ENCODE measurements at regions not wholly inside any gene's neighbourhood (a gene's known extent, or its start where the extent isn't known, plus 50 kb on each side); places are given as distances from the start of the nearest gene placed in this dataset.

DNA sequence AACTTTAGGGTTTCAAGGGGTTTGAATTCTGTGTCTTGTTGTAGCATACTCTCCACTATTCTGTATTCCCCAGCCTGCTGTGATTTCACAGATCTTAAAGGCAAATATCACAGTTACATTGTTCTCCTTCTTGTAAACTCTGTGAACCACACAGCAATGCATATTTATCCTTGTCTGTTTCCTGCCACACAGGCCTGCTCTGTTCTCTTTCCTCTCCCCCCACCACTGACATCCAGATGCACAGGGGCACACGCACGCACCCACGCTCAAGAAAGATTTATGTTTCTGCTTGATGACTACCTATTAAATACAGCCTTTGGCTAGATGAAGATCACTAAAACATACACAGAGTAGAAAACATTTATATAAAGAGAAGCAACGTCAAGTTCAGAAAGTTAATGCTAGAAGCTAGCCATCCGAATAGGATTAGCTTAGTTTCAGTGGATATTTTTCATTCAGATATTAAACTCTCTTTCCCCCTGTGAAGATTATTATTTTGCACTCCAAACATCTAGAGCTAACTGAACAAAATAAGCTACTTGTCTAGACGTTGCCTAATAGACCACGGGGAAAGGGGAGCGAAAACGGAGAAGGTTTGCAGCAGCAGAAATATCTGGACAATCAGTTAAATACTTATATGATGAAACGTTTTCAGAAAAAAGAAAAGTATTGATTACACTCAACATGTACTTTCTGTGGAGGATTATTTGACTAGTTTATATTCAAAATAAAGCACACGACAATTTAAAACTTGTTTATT, 193.1 kb upstream of the SEMA3C start:
- no peaks in the 10 kb centered on the region for H3K9me3 ChIP-seq (replicated peaks in 1 of 11)
- no peaks in the 10 kb centered on the region for H3K4me1 ChIP-seq
- no peak overlapping the region for H3K27ac ChIP-seq
- no peak overlapping the region for H3K4me3 ChIP-seq
- H3K4me2 ChIP-seq = no peak overlapping the region
- no peaks in the 10 kb centered on the region for H4K20me1 ChIP-seq
- TF ChIP-seq Cebpa-rat (IDR thresholded peaks at IDR 0.05) = no peak
- no peak overlapping the region for H3K9ac ChIP-seq
- no peaks in the 10 kb centered on the region for H3K36me3 ChIP-seq
- no peaks in the 10 kb centered on the region for H3K27me3 ChIP-seq

DNA sequence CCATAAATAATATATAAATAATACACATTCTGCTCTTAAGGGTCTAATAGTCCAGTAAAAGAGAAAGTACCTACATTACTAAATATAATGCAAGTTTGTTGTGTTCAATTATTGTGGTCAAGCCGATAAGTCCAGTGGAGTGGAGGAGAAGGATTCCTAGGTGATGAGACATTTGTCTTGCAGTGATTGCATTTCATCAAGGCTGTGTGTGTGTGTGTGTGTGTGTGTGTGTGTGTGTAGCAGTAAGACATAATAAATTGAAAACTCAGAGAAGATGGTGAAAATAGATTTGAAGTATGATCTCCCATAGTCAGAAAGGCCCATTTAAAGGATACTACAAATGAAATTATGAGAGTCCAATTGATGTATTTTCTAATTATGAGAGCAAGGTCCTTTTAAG, 192.5 kb upstream of the SEMA3C start:
- no peak overlapping the region for H3K27ac ChIP-seq

DNA sequence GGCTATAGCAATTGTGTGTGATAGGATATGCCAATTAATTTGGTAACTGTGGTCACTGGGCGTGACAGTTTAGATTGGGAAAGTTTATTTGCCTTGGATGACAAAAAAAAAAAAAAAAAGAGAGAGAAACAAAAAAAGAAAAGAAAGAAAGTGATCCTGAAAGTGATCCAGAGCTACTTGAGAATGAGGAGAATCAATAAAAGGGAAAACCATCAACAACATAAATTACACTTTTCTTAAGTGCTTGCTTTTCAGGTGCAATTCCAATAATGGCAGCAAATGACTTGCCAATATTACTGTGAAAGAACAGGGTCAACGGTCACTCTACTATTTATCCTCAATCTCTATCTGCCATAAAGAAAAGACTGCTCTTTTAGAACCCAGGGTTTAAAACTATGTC, 191.8 kb upstream of the SEMA3C start:
- Histone ChIP-seq H3K4me2 (no peak overlapping the region), H4K20me1 (no peaks in the 10 kb centered on the region), H3K9me3 (replicated peaks in 1 of 11) (no peaks in the 10 kb centered on the region), H3K9ac (no peak overlapping the region), H3K4me3 (no peak overlapping the region), H3K36me3 (no peaks in the 10 kb centered on the region), H3K27ac (no peak overlapping the region), H3K27me3 (no peaks in the 10 kb centered on the region), H3K4me1 (no peaks in the 10 kb centered on the region)
- no peak for TF ChIP-seq Cebpa-rat (IDR thresholded peaks at IDR 0.05)

More for the DNA sequence above, 192.5 kb upstream of the SEMA3C start:
- TF ChIP-seq Cebpa-rat (IDR thresholded peaks at IDR 0.05) = no peak
- Histone ChIP-seq H3K36me3 (no peaks in the 10 kb centered on the region), H3K27me3 (no peaks in the 10 kb centered on the region), H4K20me1 (no peaks in the 10 kb centered on the region), H3K4me3 (no peak overlapping the region), H3K4me2 (no peak overlapping the region), H3K4me1 (no peaks in the 10 kb centered on the region), H3K9me3 (replicated peaks in 1 of 11) (no peaks in the 10 kb centered on the region), H3K9ac (no peak overlapping the region)

DNA sequence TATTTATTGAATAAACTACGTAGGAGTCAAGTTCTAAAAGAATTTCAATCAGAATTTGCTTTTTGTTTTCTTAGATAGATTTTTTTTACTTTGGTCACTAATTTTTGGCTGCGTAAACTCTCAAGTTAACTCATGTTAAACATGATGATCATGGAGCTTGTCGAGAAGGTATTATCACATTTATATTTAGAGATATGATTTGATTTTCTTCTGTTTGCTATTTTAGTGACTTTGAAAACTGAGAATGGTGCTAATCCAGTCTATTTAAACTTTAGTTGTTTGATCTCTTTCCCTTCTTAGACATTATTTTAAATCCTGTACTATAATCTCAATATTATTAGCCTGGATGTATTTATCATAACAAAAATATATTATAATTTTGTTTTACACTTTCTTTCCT, 179.4 kb upstream of the SEMA3C start:
- Histone ChIP-seq H3K4me2 (no peak overlapping the region), H3K27me3 (no peaks in the 10 kb centered on the region), H3K36me3 (no peaks in the 10 kb centered on the region), H3K4me1 (no peaks in the 10 kb centered on the region), H3K9me3 (replicated peaks in 1 of 11) (no peaks in the 10 kb centered on the region), H3K4me3 (no peak overlapping the region), H3K27ac (no peak overlapping the region), H3K9ac (no peak overlapping the region), H4K20me1 (no peaks in the 10 kb centered on the region)
- TF ChIP-seq Cebpa-rat (IDR thresholded peaks at IDR 0.05) = no peak

DNA sequence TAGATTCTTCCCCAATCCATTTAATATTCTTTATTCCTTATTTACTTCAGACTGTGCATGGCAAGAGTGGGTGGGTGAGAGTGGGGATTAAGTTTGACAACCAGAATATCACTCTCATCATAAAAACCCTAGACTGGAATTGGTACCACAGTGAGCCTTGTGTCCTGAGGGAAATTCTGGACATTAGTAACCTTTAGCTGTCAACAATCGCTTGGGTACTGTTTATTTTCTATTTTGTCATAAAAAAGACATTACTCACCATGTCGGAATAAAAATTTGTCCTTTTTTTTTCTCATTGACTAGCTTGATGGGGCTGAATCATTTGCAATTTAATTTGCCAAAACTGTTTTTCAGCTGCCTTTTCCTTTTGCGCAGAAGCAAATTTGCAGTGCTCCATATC, 176.1 kb upstream of the SEMA3C start:
- no peak overlapping the region for H3K9ac ChIP-seq
- no peaks in the 10 kb centered on the region for H3K9me3 ChIP-seq (replicated peaks in 1 of 11)
- no peak overlapping the region for H3K27ac ChIP-seq
- TF ChIP-seq Cebpa-rat (IDR thresholded peaks at IDR 0.05) = no peak
- no peak overlapping the region for H3K4me3 ChIP-seq
- H3K4me1 ChIP-seq = no peaks in the 10 kb centered on the region
- H3K36me3 ChIP-seq = no peaks in the 10 kb centered on the region
- no peaks in the 10 kb centered on the region for H3K27me3 ChIP-seq
- no peak overlapping the region for H3K4me2 ChIP-seq
- no peaks in the 10 kb centered on the region for H4K20me1 ChIP-seq

DNA sequence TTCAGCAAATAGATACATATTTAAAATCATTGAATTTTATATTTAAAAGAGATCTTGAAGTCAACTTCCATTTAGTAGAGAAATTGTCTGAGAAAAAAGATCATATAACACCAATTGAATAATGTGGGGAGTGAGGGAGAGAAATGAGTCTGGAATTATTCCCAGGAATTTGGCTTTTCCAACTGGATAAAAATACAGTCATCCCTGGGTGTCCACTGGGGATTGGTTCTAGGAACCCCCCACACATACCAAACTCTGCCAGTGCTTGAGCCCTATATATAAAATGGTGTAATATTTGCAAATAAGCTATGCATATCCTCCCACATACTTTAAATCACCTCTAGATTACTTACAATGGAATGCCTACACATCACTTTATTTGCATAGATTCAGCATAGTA, 162.8 kb upstream of the SEMA3C start:
- Histone ChIP-seq H3K27ac (no peak overlapping the region), H4K20me1 (no peaks in the 10 kb centered on the region), H3K9me3 (replicated peaks in 1 of 11) (peaks cover 0 to 8% (median 0%) of the 10 kb centered on the region in 11 experiments; a peak in 2 of 22 replicates), H3K4me3 (no peak overlapping the region), H3K4me1 (no peaks in the 10 kb centered on the region), H3K9ac (no peak overlapping the region), H3K36me3 (no peaks in the 10 kb centered on the region), H3K27me3 (no peaks in the 10 kb centered on the region), H3K4me2 (no peak overlapping the region)
- no peak for TF ChIP-seq Cebpa-rat (IDR thresholded peaks at IDR 0.05)

DNA sequence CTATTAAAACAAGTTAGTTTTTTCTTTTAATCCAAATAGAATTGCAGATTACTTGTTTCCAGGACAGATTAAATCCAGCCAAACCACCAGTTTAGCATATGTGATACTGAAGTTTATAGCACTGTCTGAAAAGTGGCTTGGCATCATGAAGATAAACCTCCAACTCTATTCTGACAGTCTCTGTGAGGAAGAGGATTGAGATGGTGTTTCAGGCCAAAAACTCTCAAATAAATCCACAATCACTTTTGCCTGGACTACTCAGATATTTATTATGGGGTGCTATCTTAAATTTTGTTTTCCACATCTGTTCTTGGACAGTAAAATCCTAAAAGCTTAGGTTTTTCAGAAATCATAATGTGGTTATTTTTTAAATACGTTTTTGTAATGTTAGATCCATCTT, 161.7 kb upstream of the SEMA3C start:
- H3K27me3 ChIP-seq = no peaks in the 10 kb centered on the region

DNA sequence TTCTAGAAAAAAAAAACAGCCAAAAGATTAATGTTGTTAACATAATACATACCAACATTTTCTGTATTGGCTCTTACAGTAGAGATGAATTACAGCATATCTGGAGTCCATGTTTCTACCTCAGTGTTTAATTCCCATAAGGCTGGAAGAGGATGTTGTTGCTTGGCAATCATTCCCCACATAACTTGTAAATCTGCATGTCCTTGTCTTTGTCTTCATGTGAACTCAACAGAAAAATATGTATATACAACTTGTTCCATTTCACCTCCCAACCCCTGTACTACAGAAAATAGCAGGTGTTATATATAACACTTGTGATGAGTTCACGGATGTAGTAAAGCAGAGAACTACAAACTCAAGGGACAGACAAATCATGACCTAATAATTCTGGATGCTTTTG, 160.9 kb upstream of the SEMA3C start:
- Histone ChIP-seq H3K9me3 (replicated peaks in 1 of 11) (peaks cover 0 to 6% (median 0%) of the 10 kb centered on the region in 11 experiments; a peak in 1 of 22 replicates), H3K9ac (no peak overlapping the region), H3K36me3 (no peaks in the 10 kb centered on the region), H3K27me3 (no peaks in the 10 kb centered on the region), H3K4me1 (no peaks in the 10 kb centered on the region), H3K4me2 (no peak overlapping the region), H4K20me1 (no peaks in the 10 kb centered on the region), H3K27ac (no peak overlapping the region), H3K4me3 (no peak overlapping the region)
- TF ChIP-seq Cebpa-rat (IDR thresholded peaks at IDR 0.05) = no peak

More for the DNA sequence above, 161.7 kb upstream of the SEMA3C start:
- Histone ChIP-seq H3K27ac (no peak overlapping the region), H3K9ac (no peak overlapping the region), H3K36me3 (no peaks in the 10 kb centered on the region), H3K9me3 (replicated peaks in 1 of 11) (peaks cover 0 to 6% (median 0%) of the 10 kb centered on the region in 11 experiments; a peak in 1 of 22 replicates), H3K4me1 (no peaks in the 10 kb centered on the region), H3K4me3 (no peak overlapping the region), H3K4me2 (no peak overlapping the region), H4K20me1 (no peaks in the 10 kb centered on the region)
- TF ChIP-seq Cebpa-rat (IDR thresholded peaks at IDR 0.05) = no peak

DNA sequence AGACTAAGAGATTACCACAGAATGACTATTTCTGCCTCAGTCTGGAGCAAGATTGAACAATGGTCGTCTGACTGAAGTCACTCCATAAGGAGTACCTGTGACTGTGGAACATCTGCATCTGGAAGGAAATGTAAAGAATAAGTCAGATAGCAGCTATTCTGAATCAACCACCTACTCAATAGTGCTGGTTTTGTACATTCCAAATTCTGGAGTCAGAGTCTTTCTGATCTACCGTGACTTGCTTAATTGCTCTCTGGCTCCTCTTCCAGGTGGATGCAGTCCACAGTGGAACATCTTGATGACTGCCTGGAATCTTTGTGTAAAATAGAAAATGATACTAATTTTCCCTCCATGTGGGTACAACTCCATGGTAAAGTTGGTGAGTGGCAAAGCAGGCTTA, 156.3 kb upstream of the SEMA3C start:
- H3K9ac ChIP-seq = no peak overlapping the region
- no peaks in the 10 kb centered on the region for H3K36me3 ChIP-seq
- H3K4me3 ChIP-seq = no peak overlapping the region
- H3K9me3 ChIP-seq (replicated peaks in 1 of 11) = peaks cover 17 to 35% (median 23%) of the 10 kb centered on the region in 11 experiments
- H3K27me3 ChIP-seq = no peaks in the 10 kb centered on the region
- no peak overlapping the region for H3K4me2 ChIP-seq
- TF ChIP-seq Cebpa-rat (IDR thresholded peaks at IDR 0.05) = no peak
- no peak overlapping the region for H3K27ac ChIP-seq
- H3K4me1 ChIP-seq = no peaks in the 10 kb centered on the region
- H4K20me1 ChIP-seq = no peaks in the 10 kb centered on the region

DNA sequence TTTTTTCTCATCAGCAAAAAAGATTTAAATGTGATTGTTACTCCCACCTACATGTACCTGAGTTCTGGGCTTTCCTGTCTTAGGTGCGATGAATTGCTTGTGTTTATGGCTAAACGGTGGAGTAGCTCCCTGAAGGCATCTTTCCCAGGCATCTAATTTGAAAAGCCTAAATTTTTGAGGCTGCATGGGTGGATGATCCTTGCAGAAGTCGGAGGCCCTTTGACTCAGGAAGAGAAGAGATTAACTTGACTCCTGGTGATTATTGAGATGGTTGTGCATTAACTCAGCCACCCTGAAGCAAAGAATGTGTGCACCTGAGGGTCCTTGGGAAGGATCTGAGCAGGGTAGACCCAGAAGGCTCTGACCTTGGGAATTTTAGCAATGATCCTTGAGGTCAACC, 155.6 kb upstream of the SEMA3C start:
- H3K9me3 ChIP-seq (replicated peaks in 1 of 11) = peaks cover 18 to 42% (median 28%) of the 10 kb centered on the region in 11 experiments
- H3K4me3 ChIP-seq = no peak overlapping the region
- H3K27me3 ChIP-seq = no peaks in the 10 kb centered on the region
- H4K20me1 ChIP-seq = no peaks in the 10 kb centered on the region
- H3K4me2 ChIP-seq = no peak overlapping the region
- TF ChIP-seq Cebpa-rat (IDR thresholded peaks at IDR 0.05) = no peak
- no peaks in the 10 kb centered on the region for H3K4me1 ChIP-seq
- no peak overlapping the region for H3K9ac ChIP-seq
- no peaks in the 10 kb centered on the region for H3K36me3 ChIP-seq
- no peak overlapping the region for H3K27ac ChIP-seq
